H1 (cell line): ENCODE measurements at regions not wholly inside any gene's neighbourhood (a gene's known extent, or its start where the extent isn't known, plus 50 kb on each side); places are given as distances from the start of the nearest gene placed in this dataset.

ENCODE experiments used
- CTCF ChIA-PET: fragments of 300-600 bp; sonication (Branson Sonifier 250); formaldehyde crosslinking; loops from one replicate; lab custom pipeline; 2021; ENCODE audit not compliant: partially characterized antibody; lab: Charles Lee
- POLR2A ChIA-PET: fragments of 300-600 bp; sonication (Branson Sonifier 250); formaldehyde crosslinking; loops from one replicate; lab custom pipeline; 2021; ENCODE audit warnings: inconsistent platforms; ENCODE audit not compliant: partially characterized antibody; lab: Charles Lee
- DNase-seq, 2 experiments: peaks; one replicate each; pipeline versions ENCODE4 v3.0.0 to v3.0.0-alpha.2; 2010 to 2022; ENCODE audit warnings: low spot score in 2 of 2, low read depth in 1 of 2, mixed read lengths in 1 of 2
- FAIRE-seq: peaks from 2 replicates; lab custom pipeline; 2011; peaks lifted over from hg19 to GRCh38; lab: Jason Lieb, UNC
- H2AFZ ChIP-seq: 2 replicates; pipeline ENCODE4 v1.8.1; 2012; ENCODE audit warnings: low read length, inconsistent platforms
- H2AK5ac ChIP-seq: 2 replicates; pipeline ENCODE4 v1.6.1; 2013; ENCODE audit warnings: low read depth, low read length
- H2BK120ac ChIP-seq: replicated peaks from 2 replicates; pipeline ENCODE3; 2013; ENCODE audit warnings: low read depth, low read length, inconsistent platforms
- H2BK12ac ChIP-seq: 2 replicates; pipeline ENCODE4 v1.6.1; 2013; ENCODE audit warnings: low read depth, low read length
- H2BK15ac ChIP-seq: 2 replicates; pipeline ENCODE4 v1.6.1; 2013; ENCODE audit warnings: low read length
- H2BK20ac ChIP-seq: 2 replicates; pipeline ENCODE4 v1.6.1; 2013; ENCODE audit warnings: low read length
- H2BK5ac ChIP-seq: 2 replicates; pipeline ENCODE4 v1.6.1; 2013; ENCODE audit warnings: low read depth, low read length
- H3K14ac ChIP-seq: 2 replicates; pipeline ENCODE4 v1.6.1; 2013; ENCODE audit warnings: inconsistent platforms; ENCODE audit not compliant: insufficient read length
- H3K18ac ChIP-seq: 2 replicates; pipeline ENCODE4 v1.6.1; 2013; ENCODE audit warnings: low read length; ENCODE audit errors: extremely low read depth
- H3K23ac ChIP-seq: 2 replicates; pipeline ENCODE4 v1.6.1; 2013; ENCODE audit warnings: inconsistent platforms; ENCODE audit not compliant: insufficient read length
- H3K23me2 ChIP-seq: 2 replicates; pipeline ENCODE4 v1.6.1; 2013; ENCODE audit warnings: low read depth, low read length
- H3K27ac ChIP-seq: 2 replicates; pipeline ENCODE4 v1.6.1; 2011; ENCODE audit warnings: low read depth, low read length, inconsistent platforms
- H3K27me3 ChIP-seq, 4 experiments: replicated peaks in 1 of 4; 1 replicate in 1 of 4; 2 replicates in 3 of 4; pipeline versions ENCODE4 v1.6.1 to v1.8.1; 2011 to 2013; ENCODE audit warnings: low read length in 3 of 4, mild to moderate bottlenecking in 3 of 4, inconsistent platforms in 2 of 4, mixed read lengths in 2 of 4, moderate library complexity in 1 of 4; ENCODE audit not compliant: control insufficient read depth in 3 of 4, insufficient read depth in 3 of 4; ENCODE audit errors: extremely low read depth in 1 of 4
- H3K36me3 ChIP-seq, 4 experiments: 2 replicates each; pipeline versions ENCODE4 v1.6.1 to v1.8.1; 2011 to 2013; ENCODE audit warnings: mild to moderate bottlenecking in 4 of 4, low read length in 3 of 4, moderate library complexity in 2 of 4, control low read depth in 1 of 4, inconsistent platforms in 1 of 4; ENCODE audit not compliant: insufficient read depth in 4 of 4, control insufficient read depth in 2 of 4
- H3K4ac ChIP-seq: replicated peaks from 2 replicates; pipeline ENCODE3; 2013; ENCODE audit warnings: low read length, low read depth, mixed read lengths, inconsistent platforms; ENCODE audit not compliant: insufficient read length
- H3K4me1 ChIP-seq, 4 experiments: replicated peaks in 1 of 4; 1 replicate in 1 of 4; 2 replicates in 3 of 4; pipeline versions ENCODE4 v1.6.1 to v1.8.1; 2011 to 2013; ENCODE audit warnings: low read length in 3 of 4, inconsistent platforms in 2 of 4, mixed read lengths in 1 of 4; ENCODE audit not compliant: insufficient read depth in 4 of 4, control insufficient read depth in 3 of 4
- H3K4me2 ChIP-seq, 2 experiments: 2 replicates each; pipeline versions ENCODE4 v1.6.1 to v1.8.1; 2011 to 2013; ENCODE audit warnings: low read depth in 2 of 2, low read length in 2 of 2, control low read depth in 1 of 2, inconsistent platforms in 1 of 2, mild to moderate bottlenecking in 1 of 2; ENCODE audit not compliant: insufficient read depth in 1 of 2
- H3K4me3 ChIP-seq, 4 experiments: fragments of 200-600, 300-600 bp in 1 of 4; sonication (generic), shearing (Covaris generic), sonication (Bioruptor Twin) in 1 of 4; 2 replicates each; pipeline versions ENCODE4 v1.5.1 to v1.8.1; 2011 to 2016; ENCODE audit warnings: low read length in 4 of 4, low read depth in 3 of 4, control low read depth in 2 of 4, inconsistent platforms in 2 of 4, mild to moderate bottlenecking in 2 of 4, mixed read lengths in 1 of 4, moderate library complexity in 1 of 4; ENCODE audit not compliant: insufficient read depth in 2 of 4; ENCODE audit errors: extremely low read depth in 1 of 4
- H3K56ac ChIP-seq: replicated peaks from 2 replicates; pipeline ENCODE3; 2013; ENCODE audit warnings: low read depth, mild to moderate bottlenecking, mixed read lengths, low read length, inconsistent platforms; ENCODE audit not compliant: insufficient read length
- H3K79me1 ChIP-seq: 2 replicates; pipeline ENCODE4 v1.6.1; 2013; ENCODE audit warnings: low read depth, low read length, control low read depth
- H3K79me2 ChIP-seq, 2 experiments: 2 replicates each; pipeline versions ENCODE4 v1.6.1 to v1.8.1; 2012 to 2013; ENCODE audit warnings: low read length in 2 of 2, mild to moderate bottlenecking in 2 of 2, inconsistent platforms in 1 of 2; ENCODE audit not compliant: insufficient read depth in 2 of 2, control insufficient read depth in 1 of 2
- H3K9ac ChIP-seq, 4 experiments: replicated peaks in 1 of 4; 1 replicate in 1 of 4; 2 replicates in 3 of 4; pipeline versions ENCODE4 v1.6.1 to v1.8.1; 2011 to 2013; ENCODE audit warnings: low read depth in 3 of 4, low read length in 3 of 4, control low read depth in 2 of 4, mild to moderate bottlenecking in 2 of 4, moderate library complexity in 2 of 4, inconsistent platforms in 1 of 4; ENCODE audit errors: extremely low read depth in 1 of 4
- H3K9me3 ChIP-seq, 2 experiments: 2 replicates each; pipeline versions ENCODE4 v1.6.1 to v1.8.1; 2012 to 2013; ENCODE audit warnings: mild to moderate bottlenecking in 2 of 2, moderate library complexity in 2 of 2, control low read depth in 1 of 2, inconsistent platforms in 1 of 2, low read depth in 1 of 2, low read length in 1 of 2, mixed read lengths in 1 of 2; ENCODE audit not compliant: insufficient read depth in 2 of 2
- H4K20me1 ChIP-seq, 2 experiments: replicated peaks in 1 of 2; 2 replicates each; pipeline versions ENCODE3 to v1.8.1; 2011 to 2013; ENCODE audit warnings: inconsistent platforms in 2 of 2, low read length in 2 of 2, mild to moderate bottlenecking in 1 of 2; ENCODE audit not compliant: insufficient read depth in 2 of 2, control insufficient read depth in 1 of 2
- H4K5ac ChIP-seq: 2 replicates; pipeline ENCODE4 v1.6.1; 2013; ENCODE audit warnings: low read length, low read depth, mixed read lengths, inconsistent platforms; ENCODE audit not compliant: insufficient read length
- H4K8ac ChIP-seq: 2 replicates; pipeline ENCODE4 v1.8.0; 2013; ENCODE audit warnings: mild to moderate bottlenecking, moderate library complexity, low read length, inconsistent platforms; ENCODE audit not compliant: insufficient read depth; ENCODE audit errors: extremely low read depth
- H4K91ac ChIP-seq: replicated peaks from 2 replicates; pipeline ENCODE3; 2013; ENCODE audit warnings: low read length, mixed read lengths, inconsistent platforms; ENCODE audit not compliant: insufficient read length
- BCL11A ChIP-seq, 2 experiments: IDR thresholded peaks; one replicate each; pipeline ENCODE4 v1.6.1; 2011; ENCODE audit warnings: low read depth in 2 of 2, low read length in 2 of 2, mild to moderate bottlenecking in 2 of 2
- CBX5 ChIP-seq: fragments of 300-800, 300-1000 bp; sonication (generic); IDR thresholded peaks from 2 replicates; pipeline ENCODE4 v1.7.1; 2016; ENCODE audit warnings: antibody characterized with exemption, low read length, low read depth
- CREB1 ChIP-seq: IDR thresholded peaks from 2 replicates; pipeline ENCODE4 v1.6.1; 2012; ENCODE audit warnings: inconsistent platforms
- PHF8 ChIP-seq: fragments of 200-600 bp; sonication (generic); conservative IDR thresholded peaks from 2 replicates; pipeline ENCODE4 v1.7.1; 2012; ENCODE audit warnings: low read depth, mild to moderate bottlenecking, inconsistent platforms, low read length, moderate library complexity
- RAD21 ChIP-seq, 2 experiments: IDR thresholded peaks in 1 of 2; conservative IDR thresholded peaks in 1 of 2; 2 replicates each; pipeline ENCODE4 v1.6.1; 2011; ENCODE audit warnings: low read depth in 2 of 2, low read length in 2 of 2, improper control_type of control experiment in 1 of 2, inconsistent platforms in 1 of 2, mild to moderate bottlenecking in 1 of 2, moderate library complexity in 1 of 2
- SAP30 ChIP-seq: fragments of 300-600 bp; sonication (generic); IDR thresholded peaks from 2 replicates; pipeline ENCODE4 v1.7.1; 2012; ENCODE audit warnings: low read length, moderate library complexity, mild to moderate bottlenecking, inconsistent platforms; ENCODE audit not compliant: insufficient read depth, insufficient replicate concordance
- TBP ChIP-seq: IDR thresholded peaks from 2 replicates; pipeline ENCODE4 v1.6.1; 2011; ENCODE audit warnings: low read depth, low read length, improper control_type of control experiment
- TCF12 ChIP-seq: IDR thresholded peaks from 2 replicates; pipeline ENCODE4 v1.6.1; 2011; ENCODE audit warnings: low read depth, mild to moderate bottlenecking, low read length
- TEAD4 ChIP-seq: IDR thresholded peaks from 2 replicates; pipeline ENCODE4 v1.6.1; 2012; ENCODE audit warnings: low read depth, low read length, inconsistent platforms, mixed read lengths
- WGBS, 2 experiments: shearing (Covaris generic) in 1 of 2; methylation state at CpG; one replicate each; pipeline versions ENCODE4 v1.1.6 to v1.1.7; 2013 to 2015; ENCODE audit warnings: low lambda C conversion rate in 2 of 2, mixed read lengths in 2 of 2, inconsistent platforms in 1 of 2, low coverage in 1 of 2, missing lambda C conversion rate in 1 of 2; ENCODE audit not compliant: insufficient replicate concordance in 2 of 2, insufficient coverage in 1 of 2, insufficient read length in 1 of 2; ENCODE audit errors: extremely low coverage in 1 of 2, missing lambda C conversion rate in 1 of 2; 5-methylcytosine and 5-hydroxymethylcytosine counted together
- TF ChIP-seq, protein P1 (sequence below): IDR thresholded peaks from 2 replicates; pipeline ENCODE4 v1.6.1; 2012; ENCODE audit warnings: low read length, inconsistent platforms

DNA sequence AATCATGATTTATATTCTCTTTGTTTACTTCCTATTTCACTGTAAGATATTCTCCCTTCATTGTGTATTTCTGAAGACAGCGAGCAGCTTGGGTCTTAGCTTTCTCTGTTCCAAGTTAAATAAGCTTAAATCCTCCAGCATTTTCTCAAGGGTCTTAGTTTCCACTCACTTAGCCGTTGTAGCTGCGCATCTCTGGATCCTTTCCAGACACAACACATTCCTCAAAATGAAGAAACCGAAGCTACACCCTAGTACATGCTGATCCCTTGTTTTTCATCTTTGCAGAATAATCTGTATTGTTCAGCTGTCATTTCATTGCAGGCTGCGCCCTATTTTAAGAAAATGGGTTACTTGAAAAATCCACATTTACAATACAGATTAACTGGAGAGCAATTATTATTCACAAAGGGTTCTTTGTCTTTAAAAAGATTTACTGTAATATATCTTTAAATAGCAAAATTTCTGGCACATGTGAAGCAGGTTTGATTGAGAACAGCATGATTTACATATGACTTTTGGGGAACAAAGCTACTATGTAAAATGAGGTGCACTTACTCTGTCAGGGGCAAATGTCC is 375.8 kb downstream of the QKI start:
- H2AFZ ChIP-seq: no peak overlapping the region
- TF ChIP-seq RAD21 (IDR thresholded peaks at IDR 0.05 in 1 of 2, conservative IDR thresholded peaks at IDR 0.05 in 1 of 2; ENCODE audit: low read depth in 2 of 2, low read length in 2 of 2): no peak
- TF ChIP-seq PHF8: no peak
- no peak for TF ChIP-seq TCF12
- TF ChIP-seq BCL11A (IDR thresholded peaks at IDR 0.05; ENCODE audit: low read depth in 2 of 2, low read length in 2 of 2): no peak
- TF ChIP-seq TEAD4: no peak
- TF ChIP-seq CREB1: no peak
- TF ChIP-seq, protein P1, sequence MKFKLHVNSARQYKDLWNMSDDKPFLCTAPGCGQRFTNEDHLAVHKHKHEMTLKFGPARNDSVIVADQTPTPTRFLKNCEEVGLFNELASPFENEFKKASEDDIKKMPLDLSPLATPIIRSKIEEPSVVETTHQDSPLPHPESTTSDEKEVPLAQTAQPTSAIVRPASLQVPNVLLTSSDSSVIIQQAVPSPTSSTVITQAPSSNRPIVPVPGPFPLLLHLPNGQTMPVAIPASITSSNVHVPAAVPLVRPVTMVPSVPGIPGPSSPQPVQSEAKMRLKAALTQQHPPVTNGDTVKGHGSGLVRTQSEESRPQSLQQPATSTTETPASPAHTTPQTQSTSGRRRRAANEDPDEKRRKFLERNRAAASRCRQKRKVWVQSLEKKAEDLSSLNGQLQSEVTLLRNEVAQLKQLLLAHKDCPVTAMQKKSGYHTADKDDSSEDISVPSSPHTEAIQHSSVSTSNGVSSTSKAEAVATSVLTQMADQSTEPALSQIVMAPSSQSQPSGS: no peak
- TF ChIP-seq TBP: no peak
- no peak for TF ChIP-seq CBX5
- no peak for TF ChIP-seq SAP30
- TF ChIP-seq, all 59 proteins: peak for 0
- FAIRE-seq: no peak

More for the DNA sequence above, 375.8 kb downstream of the QKI start:
- CTCF ChIA-PET: interaction anchor here (0.5 to 1.1 kb wide), 2 partner anchors 20 to 165 kb away, joined by 3 to 4 read pairs; no protein-coding TSS in a partner anchor
- Histone ChIP-seq H3K4ac (no peak overlapping the region), H4K20me1 (no peaks in the 10 kb centered on the region), H2BK120ac (no peak overlapping the region), H3K79me1 (no peaks in the 10 kb centered on the region), H3K9ac (no peak overlapping the region), H4K5ac (no peak overlapping the region), H3K9me3 (no peaks in the 10 kb centered on the region), H4K8ac (no peak overlapping the region), H3K18ac (no peak overlapping the region), H3K79me2 (no peaks in the 10 kb centered on the region), H3K4me2 (no peak overlapping the region), H3K14ac (no peak overlapping the region), H3K4me3 (no peak overlapping the region), H3K23me2 (no peaks in the 10 kb centered on the region), H3K23ac (no peak overlapping the region), H3K27me3 (no peaks in the 10 kb centered on the region), H2BK15ac (no peak overlapping the region), H3K4me1 (peaks cover 0 to 3% (median 0%) of the 10 kb centered on the region in 4 experiments; a peak in 1 of 7 replicates), H3K56ac (no peak overlapping the region), H4K91ac (no peak overlapping the region), H2BK5ac (no peak overlapping the region), H2BK12ac (no peak overlapping the region), H3K36me3 (no peaks in the 10 kb centered on the region), H2AK5ac (no peak overlapping the region), H3K27ac (no peak overlapping the region), H2BK20ac (no peak overlapping the region)
- WGBS, 2 experiments: 94% methylated on average over 5 of the region's 5 CpGs; no CpG with 5 or more reads in 1 of the 2 experiments
- no peak for DNase-seq
- POLR2A ChIA-PET: no interaction called here
